B cell (primary cell): ENCODE measurements at regions not wholly inside any gene's neighbourhood (a gene's known extent, or its start where the extent isn't known, plus 50 kb on each side); places are given as distances from the start of the nearest gene placed in this dataset.

ENCODE experiments used
- EZH2 ChIP-seq: IDR thresholded peaks from 2 replicates; pipeline ENCODE4 v1.6.1; 2012; ENCODE audit warnings: borderline replicate concordance, low read depth, mild to moderate bottlenecking, moderate library complexity, low read length; ENCODE audit not compliant: insufficient read depth, poor library complexity, severe bottlenecking
- TF ChIP-seq, protein P1 (sequence below): fragments of 200-600 bp; IDR thresholded peaks from one replicate; pipeline ENCODE4 v1.8.0; 2022; ENCODE audit warnings: antibody characterized with exemption, mild to moderate bottlenecking

DNA sequence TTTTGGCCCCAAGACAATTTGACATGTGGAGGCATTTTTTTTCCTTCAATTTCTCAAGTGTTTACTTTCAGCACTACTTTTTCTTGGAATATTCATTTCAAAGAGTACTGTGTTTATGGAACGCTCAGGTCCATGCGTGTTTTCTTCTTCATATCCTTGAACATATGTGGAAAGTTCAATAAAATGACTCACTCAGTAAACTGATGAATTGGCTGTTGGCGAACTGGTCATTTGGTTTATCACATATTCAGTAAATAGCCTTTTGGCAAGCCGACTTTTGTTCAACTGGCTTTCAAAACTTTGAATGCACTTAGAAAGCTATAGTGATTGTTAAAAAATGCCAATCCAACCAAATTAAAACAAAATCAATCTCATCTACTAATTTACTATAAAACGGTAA is 964.6 kb upstream of the SLC35B3 start:
- TF ChIP-seq, protein P1, sequence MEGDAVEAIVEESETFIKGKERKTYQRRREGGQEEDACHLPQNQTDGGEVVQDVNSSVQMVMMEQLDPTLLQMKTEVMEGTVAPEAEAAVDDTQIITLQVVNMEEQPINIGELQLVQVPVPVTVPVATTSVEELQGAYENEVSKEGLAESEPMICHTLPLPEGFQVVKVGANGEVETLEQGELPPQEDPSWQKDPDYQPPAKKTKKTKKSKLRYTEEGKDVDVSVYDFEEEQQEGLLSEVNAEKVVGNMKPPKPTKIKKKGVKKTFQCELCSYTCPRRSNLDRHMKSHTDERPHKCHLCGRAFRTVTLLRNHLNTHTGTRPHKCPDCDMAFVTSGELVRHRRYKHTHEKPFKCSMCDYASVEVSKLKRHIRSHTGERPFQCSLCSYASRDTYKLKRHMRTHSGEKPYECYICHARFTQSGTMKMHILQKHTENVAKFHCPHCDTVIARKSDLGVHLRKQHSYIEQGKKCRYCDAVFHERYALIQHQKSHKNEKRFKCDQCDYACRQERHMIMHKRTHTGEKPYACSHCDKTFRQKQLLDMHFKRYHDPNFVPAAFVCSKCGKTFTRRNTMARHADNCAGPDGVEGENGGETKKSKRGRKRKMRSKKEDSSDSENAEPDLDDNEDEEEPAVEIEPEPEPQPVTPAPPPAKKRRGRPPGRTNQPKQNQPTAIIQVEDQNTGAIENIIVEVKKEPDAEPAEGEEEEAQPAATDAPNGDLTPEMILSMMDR = no peak
- no peak for TF ChIP-seq EZH2
